NT2/D1 (cell line): ENCODE measurements at regions not wholly inside any gene's neighbourhood (a gene's known extent, or its start where the extent isn't known, plus 50 kb on each side); places are given as distances from the start of the nearest gene placed in this dataset.
"Not testable (repeated sequence)": the region's sequence is repeated elsewhere in the genome, so short reads cannot be mapped to it uniquely, and the experiment has no call there.

ENCODE experiments used
- DNase-seq: peaks from one replicate; pipeline ENCODE4 v3.0.0-alpha.2; 2011; ENCODE audit warnings: low read depth, low spot score
- H3K27me3 ChIP-seq: 2 replicates; pipeline ENCODE4 v1.6.0; 2011; ENCODE audit warnings: mild to moderate bottlenecking; ENCODE audit not compliant: insufficient read length, insufficient read depth
- H3K36me3 ChIP-seq: 2 replicates; pipeline ENCODE4 v1.6.1; 2011; ENCODE audit warnings: mild to moderate bottlenecking, low read length, mixed read lengths; ENCODE audit not compliant: insufficient read depth, insufficient read length
- H3K4me1 ChIP-seq: 2 replicates; pipeline ENCODE4 v1.5.1; 2011; ENCODE audit not compliant: insufficient read depth, insufficient read length
- H3K4me3 ChIP-seq: 2 replicates; pipeline ENCODE4 v1.5.1; 2011; ENCODE audit warnings: low read depth; ENCODE audit not compliant: insufficient read length
- H3K9ac ChIP-seq: 2 replicates; pipeline ENCODE4 v1.6.0; 2011; ENCODE audit warnings: low read depth; ENCODE audit not compliant: insufficient read length
- H3K9me3 ChIP-seq: 2 replicates; pipeline ENCODE4 v1.5.1; 2011; ENCODE audit warnings: mild to moderate bottlenecking, low read length; ENCODE audit not compliant: insufficient read depth
- SUZ12 ChIP-seq: IDR thresholded peaks from 2 replicates; pipeline ENCODE4 v1.6.1; 2011; ENCODE audit not compliant: insufficient read length, insufficient read depth; ENCODE audit errors: extremely low read depth
- YY1 ChIP-seq: IDR thresholded peaks from 2 replicates; pipeline ENCODE4 v1.6.1; 2011; ENCODE audit not compliant: insufficient read length, insufficient read depth
- ZNF274 ChIP-seq: IDR thresholded peaks from 2 replicates; pipeline ENCODE4 v1.6.1; 2011; ENCODE audit warnings: mild to moderate bottlenecking, low read depth, low read length

- no peaks in the 10 kb centered on the region for H3K27me3 ChIP-seq
- H3K4me3 ChIP-seq, result no peak overlapping the region
- no peak overlapping the region for H3K9ac ChIP-seq
- H3K9me3 ChIP-seq, result peaks cover 31% of the 10 kb centered on the region
- DNase-seq, result no peak
- no peaks in the 10 kb centered on the region for H3K4me1 ChIP-seq
- no peaks in the 10 kb centered on the region for H3K36me3 ChIP-seq
- TF ChIP-seq YY1 (no peak), ZNF274 (no peak), SUZ12 (no peak)
These were observed 288.7 kb upstream of the SFSWAP start for GRCh38 chr12:131422187-131422520.

- Histone ChIP-seq H3K4me3 (no peak overlapping the region), H3K9ac (no peak overlapping the region), H3K36me3 (no peaks in the 10 kb centered on the region), H3K27me3 (no peaks in the 10 kb centered on the region), H3K9me3 (peaks cover 25% of the 10 kb centered on the region), H3K4me1 (no peaks in the 10 kb centered on the region)
- no peak for DNase-seq
- no peak for TF ChIP-seq SUZ12
- TF ChIP-seq ZNF274, result no peak
- no peak for TF ChIP-seq YY1
These were observed 288.1 kb upstream of the SFSWAP start for GRCh38 chr12:131422744-131423143.

GRCh38 chr12:131424270-131424669, 286.6 kb upstream of the SFSWAP start:
- peaks cover 24% of the 10 kb centered on the region for H3K9me3 ChIP-seq
- H3K36me3 ChIP-seq, result no peaks in the 10 kb centered on the region
- no peaks in the 10 kb centered on the region for H3K27me3 ChIP-seq
- no peak overlapping the region for H3K4me3 ChIP-seq
- no peaks in the 10 kb centered on the region for H3K4me1 ChIP-seq
- no peak for DNase-seq
- no peak overlapping the region for H3K9ac ChIP-seq
- TF ChIP-seq YY1, result no peak
- TF ChIP-seq SUZ12, result no peak
- TF ChIP-seq ZNF274, result no peak

GRCh38 chr12:131425112-131426075, 285.5 kb upstream of the SFSWAP start:
- H3K36me3 ChIP-seq, result no peaks in the 10 kb centered on the region
- H3K9ac ChIP-seq, result no peak overlapping the region
- no peaks in the 10 kb centered on the region for H3K27me3 ChIP-seq
- DNase-seq, result no peak
- TF ChIP-seq YY1, result no peak
- TF ChIP-seq ZNF274, result no peak
- TF ChIP-seq SUZ12, result no peak
- H3K9me3 ChIP-seq, result peaks cover 30% of the 10 kb centered on the region
- no peak overlapping the region for H3K4me3 ChIP-seq
- peaks cover 2% of the 10 kb centered on the region for H3K4me1 ChIP-seq

- peaks cover 32% of the 10 kb centered on the region for H3K9me3 ChIP-seq
- no peak overlapping the region for H3K4me3 ChIP-seq
- TF ChIP-seq ZNF274 (no peak), SUZ12 (no peak), YY1 (no peak)
- peaks cover 2% of the 10 kb centered on the region for H3K4me1 ChIP-seq
- H3K27me3 ChIP-seq, result no peaks in the 10 kb centered on the region
- no peak for DNase-seq
- no peaks in the 10 kb centered on the region for H3K36me3 ChIP-seq
- no peak overlapping the region for H3K9ac ChIP-seq
These were observed 282.7 kb upstream of the SFSWAP start for GRCh38 chr12:131428091-131428685.

GRCh38 chr12:131429221-131429620, 281.7 kb upstream of the SFSWAP start:
- peaks cover 24% of the 10 kb centered on the region for H3K9me3 ChIP-seq
- not testable (repeated sequence) for DNase-seq, H3K27me3 ChIP-seq, H3K4me1 ChIP-seq, H3K9ac ChIP-seq, H3K4me3 ChIP-seq, H3K36me3 ChIP-seq

GRCh38 chr12:131429697-131430096, 281.2 kb upstream of the SFSWAP start:
- not testable (repeated sequence) for H3K4me1 ChIP-seq, H3K36me3 ChIP-seq, DNase-seq, H3K27me3 ChIP-seq, H3K4me3 ChIP-seq, H3K9ac ChIP-seq
- H3K9me3 ChIP-seq, result peaks cover 20% of the 10 kb centered on the region
